HL-60 (cell line): ENCODE measurements at regions not wholly inside any gene's neighbourhood (a gene's known extent, or its start where the extent isn't known, plus 50 kb on each side); places are given as distances from the start of the nearest gene placed in this dataset.

Experiments used
- CTCF ChIP-seq: IDR thresholded peaks from one replicate; pipeline ENCODE4 v1.5.1; 2011; ENCODE audit warnings: low read length, control low read depth, inconsistent platforms; ENCODE audit not compliant: insufficient read depth
- SPI1 ChIP-seq: IDR thresholded peaks from 2 replicates; pipeline ENCODE4 v1.6.1; 2012; ENCODE audit warnings: low read depth, mild to moderate bottlenecking, borderline replicate concordance

- TF ChIP-seq CTCF (no peak), SPI1 (no peak)
These were observed 684.3 kb downstream of the KCNJ3 start for GRCh38 chr2:155382776-155383175.
